HG03108 (cell line): ENCODE measurements at regions not wholly inside any gene's neighbourhood (a gene's known extent, or its start where the extent isn't known, plus 50 kb on each side); places are given as distances from the start of the nearest gene placed in this dataset.

Experiments used
- ATAC-seq: cut with Tn5 transposase; IDR thresholded peaks from one replicate; pipeline ENCODE4 v1.9.1; 2021; ENCODE audit warnings: moderate library complexity; ENCODE audit not compliant: unreplicated experiment

DNA sequence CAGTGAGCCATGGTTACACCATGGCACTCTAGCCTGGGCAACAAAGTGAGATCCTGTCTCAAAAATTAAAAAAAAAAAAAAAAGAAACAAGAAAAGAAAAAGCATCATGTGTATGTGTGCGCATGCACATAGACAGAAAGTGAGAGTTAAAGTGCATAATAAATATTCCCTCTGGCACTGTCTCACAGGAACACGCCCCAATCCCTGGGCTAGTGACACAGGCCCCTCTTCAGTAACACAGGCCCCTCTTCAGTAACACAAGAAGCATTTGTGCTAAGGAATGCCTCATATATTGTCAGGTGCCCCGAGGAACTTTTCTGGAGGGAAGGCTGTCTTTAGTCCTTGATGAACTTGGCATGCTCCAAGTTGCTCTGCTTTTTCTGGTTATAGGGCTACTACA, 57.5 kb downstream of the RPL27A start:
- ATAC-seq = no peak

DNA sequence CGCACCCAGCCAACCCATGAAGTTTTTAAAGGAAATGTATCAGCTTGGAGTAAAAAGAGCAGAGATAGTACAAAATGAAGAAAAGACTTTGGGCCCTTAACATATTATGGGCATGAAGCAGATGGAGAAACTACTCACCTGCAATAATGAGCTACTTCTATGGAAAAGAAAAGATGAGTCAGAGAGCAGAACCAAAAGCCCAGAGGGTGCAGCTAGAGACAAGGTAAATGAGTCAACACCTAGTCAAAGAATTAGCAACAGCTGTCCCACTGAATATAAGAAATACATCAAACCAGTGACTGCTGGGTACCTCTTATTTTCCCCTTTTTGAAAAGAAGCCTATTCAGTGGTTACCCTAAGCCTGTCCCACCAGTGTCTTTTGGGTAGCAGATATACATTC, 61.8 kb downstream of the RPL27A start:
- ATAC-seq = no peak

DNA sequence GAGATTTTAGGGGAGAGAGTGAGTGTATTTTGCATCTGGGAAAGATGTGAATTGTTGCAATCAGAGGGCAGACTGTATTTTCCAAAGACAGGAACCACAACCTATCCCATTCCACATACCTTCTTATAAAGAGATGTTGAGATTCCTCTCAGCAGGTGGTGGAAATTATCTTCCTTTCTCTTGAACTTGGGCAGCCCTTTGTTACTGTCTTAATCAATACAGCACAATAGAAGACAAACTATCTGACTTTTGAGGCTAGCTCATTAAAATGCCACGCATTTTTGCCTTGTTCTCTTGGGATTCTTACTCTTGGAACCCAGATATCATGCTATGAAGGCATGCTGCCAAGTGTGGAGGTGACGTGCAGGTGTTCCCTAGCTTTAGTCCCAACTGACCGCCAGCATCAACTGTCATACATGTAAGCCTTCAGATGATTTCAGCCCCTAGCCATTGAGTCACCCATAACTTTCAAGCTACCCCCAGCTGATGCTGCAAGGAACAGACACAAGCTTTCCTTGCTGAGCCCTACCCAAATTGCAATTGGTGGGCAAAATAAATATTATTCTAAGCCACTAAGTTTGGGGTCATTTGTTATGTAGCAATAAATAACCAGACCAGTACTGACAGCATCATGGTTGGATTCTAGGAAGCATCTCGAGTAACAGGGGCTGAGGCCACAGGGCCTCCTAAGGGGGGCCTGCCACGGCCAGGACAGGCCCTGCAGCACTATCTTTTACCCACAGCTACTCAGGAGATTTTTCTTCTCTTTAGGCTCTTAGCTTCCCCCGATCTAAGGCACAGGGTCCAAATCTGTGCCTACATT, 63.0 kb downstream of the RPL27A start:
- no peak for ATAC-seq

DNA sequence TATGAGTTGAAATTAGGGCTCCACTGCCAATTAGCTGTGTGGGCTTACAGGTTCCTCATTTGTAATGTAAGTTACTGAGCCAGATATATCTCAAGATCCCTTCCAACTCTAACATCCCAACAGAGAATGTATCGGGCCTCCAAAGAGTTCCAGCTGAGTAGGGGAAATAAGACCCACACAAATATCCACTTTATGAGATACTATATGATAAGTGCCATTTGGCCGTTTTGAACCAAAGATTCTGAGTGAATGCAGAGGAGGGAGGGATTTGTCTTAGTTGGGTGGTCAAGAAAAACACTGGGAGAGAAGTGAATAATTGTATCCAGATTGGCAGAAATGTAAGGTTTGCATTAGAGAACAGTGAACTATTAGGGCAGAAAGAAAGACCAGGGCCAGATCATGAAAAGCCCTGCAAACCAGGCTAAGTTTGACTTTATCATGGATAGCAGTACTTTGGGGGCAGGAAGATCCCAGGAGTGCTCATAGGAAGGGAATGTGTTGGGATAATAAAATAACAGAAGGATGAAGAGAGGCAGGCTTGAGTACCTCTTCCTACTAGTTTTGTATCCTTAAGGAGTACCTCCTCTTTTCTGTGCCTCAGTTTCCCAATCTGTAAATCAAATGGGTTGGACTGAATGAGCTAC, 63.9 kb downstream of the RPL27A start:
- no peak for ATAC-seq

DNA sequence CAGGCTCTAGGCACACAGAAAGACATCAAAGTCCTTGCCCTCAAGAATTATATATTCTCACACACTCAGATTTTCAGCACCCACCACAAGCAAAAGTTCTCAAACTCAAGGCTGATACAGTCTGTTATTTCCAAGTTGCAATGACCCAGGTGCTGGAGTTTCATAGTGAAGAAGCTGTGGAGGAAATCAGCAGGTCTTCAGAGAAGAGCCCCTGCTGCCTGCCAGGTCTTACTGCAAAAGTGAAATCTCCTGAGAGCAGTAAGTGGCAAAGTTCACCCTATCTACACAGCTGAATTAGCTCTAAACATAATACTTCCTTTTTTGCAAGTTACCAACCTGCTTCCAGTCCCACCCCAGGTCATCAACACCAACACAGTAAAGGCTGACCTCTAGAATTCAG, 64.6 kb downstream of the RPL27A start:
- no peak for ATAC-seq

DNA sequence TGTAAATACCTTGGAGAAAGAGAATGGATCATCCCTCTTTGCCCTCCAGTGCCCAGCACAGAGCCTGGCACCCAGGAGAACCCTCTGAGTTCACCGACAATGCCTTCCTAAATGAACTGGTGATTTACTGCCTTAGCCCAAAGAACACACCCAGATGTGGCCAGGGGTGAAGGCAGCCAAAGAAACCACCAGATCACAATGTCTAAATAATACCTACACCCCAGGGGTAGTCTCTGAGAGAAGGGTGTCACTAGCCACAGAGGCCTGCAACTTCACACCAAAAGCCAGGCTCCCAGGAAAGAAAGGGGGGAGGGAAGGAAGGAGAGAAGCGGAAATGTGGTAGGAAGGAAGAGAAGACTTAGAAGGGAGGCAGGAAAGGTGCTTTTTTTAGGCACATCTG, 65.7 kb downstream of the RPL27A start:
- ATAC-seq = no peak

DNA sequence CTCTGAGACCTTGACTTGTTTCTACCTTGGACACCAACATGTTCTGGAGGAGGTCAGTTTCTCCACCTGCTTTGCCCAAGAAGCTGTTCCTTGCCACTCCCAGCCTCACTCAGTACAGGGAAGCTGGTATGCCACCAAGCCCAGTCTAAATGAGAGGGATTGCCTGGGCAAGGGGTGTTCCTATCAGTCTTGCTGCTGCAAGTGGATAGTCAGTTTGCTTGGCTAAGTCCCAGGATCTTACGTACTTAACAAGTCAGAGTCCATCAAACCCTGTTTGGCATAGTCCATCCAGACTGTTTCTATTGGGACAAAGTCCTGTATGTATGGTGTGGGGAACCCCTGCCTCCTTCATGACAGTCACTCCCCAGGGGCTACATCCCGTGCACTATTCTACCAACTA, 66.6 kb downstream of the RPL27A start:
- ATAC-seq = no peak

DNA sequence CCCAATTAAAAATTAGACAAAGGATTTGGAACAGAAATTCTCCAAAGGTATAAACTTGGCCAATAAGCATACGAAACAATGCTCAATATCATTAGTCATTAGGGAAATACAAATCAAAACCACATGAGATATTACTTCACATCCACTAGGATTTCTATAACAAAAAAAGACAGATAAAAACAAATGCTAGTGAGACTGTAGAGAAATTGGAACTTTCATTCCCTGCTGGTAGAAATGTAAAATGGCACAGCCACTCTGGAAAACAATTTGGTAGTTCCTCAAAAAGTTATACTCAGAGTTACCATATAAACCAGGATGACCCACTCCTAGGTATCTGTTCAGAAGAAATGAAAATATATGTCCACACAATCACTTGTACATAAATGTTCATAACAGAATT, 71.6 kb downstream of the RPL27A start:
- no peak for ATAC-seq

DNA sequence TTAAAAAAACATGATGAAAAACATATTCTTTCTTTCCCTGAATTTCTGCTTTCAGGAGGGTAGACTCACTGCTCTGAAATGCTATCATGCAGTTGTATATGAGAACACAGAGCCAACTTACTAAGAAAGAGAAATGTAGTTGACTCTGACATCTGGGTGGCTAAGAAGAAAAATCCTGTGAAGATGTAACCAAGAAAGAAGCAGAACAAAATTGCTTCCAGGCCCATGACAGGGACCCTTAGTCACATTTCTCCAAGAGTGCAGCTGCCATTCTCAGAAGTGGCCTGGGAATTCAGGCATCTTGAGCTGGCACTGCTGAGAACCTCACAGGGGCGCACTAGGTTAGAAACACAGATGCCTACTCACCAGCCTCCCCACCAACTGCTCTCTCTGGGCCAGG, 73.6 kb downstream of the RPL27A start:
- ATAC-seq = no peak

DNA sequence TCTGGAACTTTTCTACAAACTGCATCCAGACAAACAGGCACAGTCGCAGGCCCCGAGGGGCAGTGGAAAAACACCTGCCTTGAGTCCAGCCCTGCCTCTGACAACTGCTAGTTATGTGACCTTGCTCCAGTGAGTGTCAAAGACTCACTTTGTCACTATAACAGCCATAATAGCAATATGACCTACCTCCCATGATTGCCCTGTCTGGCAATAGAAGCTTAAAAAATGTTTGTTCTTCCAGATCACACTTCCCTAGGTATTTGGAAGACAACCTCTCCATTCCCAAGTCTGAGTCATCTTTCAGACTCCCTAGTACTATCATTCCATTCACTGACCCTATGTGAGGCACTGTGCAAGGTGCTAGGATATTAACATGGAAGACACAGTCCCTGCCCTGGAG, 74.5 kb downstream of the RPL27A start:
- no peak for ATAC-seq

DNA sequence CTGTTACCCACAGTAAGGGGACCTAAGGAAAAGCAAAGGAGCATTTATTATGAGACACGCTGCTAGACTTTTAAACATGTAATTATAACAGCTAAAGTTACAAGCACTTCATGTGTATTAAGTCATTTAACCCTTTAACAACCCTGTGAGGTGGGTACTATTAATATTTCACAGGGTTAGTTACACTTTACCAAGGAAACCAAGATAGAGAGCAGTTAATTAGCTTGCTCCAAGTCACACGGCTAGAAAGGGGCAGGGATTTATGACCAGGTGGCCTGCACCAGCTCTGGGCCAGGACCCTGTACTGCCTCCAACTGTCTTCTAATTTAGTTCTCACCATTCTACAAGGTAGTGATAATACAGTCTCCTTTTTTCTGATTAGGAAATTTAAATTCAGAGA, 74.9 kb downstream of the RPL27A start:
- ATAC-seq = no peak

DNA sequence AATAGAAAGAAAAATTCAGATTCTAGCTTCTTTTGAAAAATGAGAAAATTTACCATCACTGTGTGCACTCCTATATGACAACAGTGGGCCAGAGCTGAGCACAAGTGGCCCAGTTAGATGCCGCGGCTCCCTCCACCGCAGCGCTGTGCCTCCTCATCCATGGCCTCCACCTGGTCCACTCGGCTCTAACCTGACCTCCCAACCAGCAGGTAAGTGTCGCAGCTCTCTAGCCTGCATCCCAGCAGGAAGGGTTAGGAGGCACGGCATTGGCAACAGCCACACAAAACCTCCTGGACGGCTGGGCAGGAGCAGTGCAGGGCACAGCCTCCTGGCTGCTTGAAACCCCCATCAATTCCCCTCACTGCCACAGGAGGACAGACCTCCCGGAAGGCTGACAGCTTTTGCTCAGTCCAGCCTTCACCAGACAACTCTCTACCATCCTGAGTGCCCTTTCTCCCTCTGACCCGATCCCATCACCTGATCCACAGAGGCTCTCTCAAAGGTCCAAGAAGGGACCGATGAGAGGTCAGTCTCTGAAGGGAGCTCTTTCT, 76.1 kb downstream of the RPL27A start:
- no peak for ATAC-seq

DNA sequence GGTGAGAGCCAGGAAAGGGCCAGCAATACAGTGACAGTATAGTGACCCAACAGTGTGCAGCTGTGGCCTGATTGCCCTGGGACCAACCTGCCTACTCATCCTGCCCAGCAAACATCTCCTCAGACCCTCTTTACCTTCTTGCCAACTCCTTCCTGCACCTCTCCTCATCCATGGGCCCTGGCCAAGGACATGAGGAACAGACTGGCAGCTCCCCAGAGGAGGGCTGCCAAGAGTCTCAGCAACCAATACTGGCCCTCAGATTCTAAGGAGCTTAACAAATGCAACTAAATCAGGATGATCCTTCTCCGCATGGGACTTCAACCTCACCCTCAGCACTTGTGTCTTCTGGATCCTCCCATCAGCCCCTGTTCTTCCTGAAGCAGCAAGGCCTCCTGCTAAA, 77.0 kb downstream of the RPL27A start:
- no peak for ATAC-seq

DNA sequence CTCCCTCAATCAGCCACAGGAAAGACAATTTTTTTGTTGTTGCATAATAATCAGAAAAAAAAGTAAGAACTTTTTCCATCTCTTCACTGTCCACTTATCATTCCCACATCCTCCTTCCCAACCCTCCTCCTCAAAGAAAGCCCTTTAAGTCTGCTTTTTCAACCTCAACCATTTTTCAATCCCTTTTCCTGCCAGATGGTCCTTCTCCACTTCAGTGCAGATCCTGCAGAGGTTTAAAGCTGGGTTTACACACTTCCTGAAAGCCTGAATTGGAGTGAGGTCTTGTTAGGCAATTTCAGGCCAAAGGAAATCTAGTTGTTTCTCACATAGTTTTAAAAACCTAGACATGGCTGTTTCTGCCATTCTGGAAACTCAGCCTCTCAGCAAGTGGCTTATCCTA, 78.3 kb downstream of the RPL27A start:
- ATAC-seq = no peak

DNA sequence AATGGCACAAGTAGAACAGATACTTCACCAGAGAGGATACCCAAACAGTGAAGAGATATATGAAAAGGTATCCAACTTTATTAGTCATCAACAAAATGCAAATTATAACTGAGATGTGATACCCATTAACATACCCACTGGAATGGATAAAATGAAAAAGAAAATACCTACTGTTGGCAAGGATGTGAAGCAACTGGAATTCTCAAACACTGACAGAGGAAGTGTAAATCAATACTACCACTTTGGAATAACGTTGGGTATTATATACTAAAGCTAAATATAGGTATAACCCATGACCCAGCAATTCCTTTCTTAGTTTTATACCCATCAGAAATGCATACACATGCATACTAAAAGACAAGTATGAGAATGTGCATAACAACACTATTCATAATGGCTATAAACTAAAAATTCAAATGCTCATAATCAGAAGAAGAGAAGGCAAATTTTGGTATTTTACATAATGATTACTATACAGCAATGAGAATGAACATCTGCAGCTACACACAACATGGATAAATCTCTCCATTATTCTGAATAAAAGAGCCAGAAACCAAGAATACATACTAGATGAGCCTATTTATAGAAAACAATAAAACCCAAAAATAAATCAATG, 80.6 kb downstream of the RPL27A start:
- ATAC-seq = no peak

DNA sequence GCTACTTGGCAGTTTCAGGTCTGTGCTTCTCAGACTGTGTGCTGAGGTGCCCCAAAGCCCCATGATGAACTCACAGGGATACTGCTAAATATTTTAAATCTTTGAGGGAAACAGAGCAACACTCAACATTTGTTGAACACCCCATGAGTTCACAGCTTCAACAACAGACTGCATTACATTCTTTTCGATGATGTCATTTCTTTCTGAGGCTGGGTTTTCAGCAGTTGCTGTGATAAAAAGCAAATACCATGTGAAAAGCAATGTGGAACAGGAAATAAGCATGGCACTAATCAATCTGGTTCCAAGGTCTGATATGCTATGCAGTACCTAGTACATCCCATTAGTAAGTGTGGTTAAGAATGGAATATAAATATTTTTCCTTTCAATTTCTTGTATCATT, 82.7 kb downstream of the RPL27A start:
- ATAC-seq = no peak

DNA sequence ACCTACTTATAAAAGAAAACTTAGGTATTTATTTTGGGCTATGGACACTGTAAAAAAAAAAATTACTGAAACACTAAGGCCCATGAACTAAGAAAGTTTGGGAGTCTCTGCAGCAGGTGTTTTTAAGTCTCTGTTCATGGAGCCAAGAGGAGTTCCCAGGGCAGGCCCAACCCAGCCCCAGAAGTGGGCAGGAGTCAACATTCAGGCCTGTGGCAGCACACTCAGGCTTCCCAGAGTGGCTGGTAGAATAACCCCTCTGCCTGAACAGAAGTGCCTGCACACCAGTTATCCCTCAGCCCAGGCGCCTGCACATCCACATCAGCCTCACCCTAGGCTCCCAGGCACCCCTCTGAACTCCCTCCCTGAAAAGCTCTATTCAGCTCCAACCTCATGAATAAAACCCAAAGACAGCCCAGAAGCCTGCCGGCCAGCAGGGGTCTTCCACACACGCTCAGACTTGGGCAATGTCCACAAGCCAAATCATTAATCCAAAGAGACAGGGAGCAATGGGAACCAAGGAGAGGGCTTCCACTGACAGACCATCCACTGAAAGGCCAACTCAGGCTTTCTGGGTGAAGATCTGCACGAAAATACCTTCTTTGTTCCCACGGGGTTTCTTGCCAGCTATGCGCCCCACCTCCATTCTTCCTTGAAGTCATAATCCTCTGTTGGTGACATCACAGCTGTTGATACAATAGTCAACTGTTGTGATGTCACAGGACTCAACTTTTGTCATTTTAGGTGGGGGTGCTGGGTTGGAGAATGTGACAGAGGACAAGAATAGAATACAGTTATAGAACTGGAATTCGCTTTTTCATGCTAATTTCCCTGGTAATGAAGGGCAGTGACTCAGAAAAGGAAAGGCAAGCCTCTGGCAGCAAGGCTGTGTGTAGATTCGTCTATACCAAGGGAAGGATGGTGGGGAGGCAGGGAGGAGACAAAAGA, 83.7 kb downstream of the RPL27A start:
- ATAC-seq = no peak

DNA sequence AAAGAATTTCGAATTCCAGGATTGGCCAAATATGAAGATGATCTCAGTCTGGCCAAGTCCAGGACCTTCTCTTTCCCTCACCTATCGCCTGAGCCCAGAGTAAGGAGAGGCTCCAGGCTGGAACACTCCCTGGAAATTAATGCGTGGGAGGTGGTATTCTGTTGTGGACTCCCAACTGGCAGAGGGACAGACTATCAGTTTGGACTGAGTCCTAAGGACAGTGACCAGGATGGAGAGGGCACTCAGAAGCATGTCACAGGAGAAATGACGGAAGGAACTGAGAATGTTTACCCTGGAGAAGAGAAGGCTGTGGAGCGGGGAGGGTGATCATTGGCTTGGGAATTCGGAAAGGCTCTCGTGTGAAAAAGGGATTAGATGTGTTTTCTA, 84.4 kb downstream of the RPL27A start:
- no peak for ATAC-seq

DNA sequence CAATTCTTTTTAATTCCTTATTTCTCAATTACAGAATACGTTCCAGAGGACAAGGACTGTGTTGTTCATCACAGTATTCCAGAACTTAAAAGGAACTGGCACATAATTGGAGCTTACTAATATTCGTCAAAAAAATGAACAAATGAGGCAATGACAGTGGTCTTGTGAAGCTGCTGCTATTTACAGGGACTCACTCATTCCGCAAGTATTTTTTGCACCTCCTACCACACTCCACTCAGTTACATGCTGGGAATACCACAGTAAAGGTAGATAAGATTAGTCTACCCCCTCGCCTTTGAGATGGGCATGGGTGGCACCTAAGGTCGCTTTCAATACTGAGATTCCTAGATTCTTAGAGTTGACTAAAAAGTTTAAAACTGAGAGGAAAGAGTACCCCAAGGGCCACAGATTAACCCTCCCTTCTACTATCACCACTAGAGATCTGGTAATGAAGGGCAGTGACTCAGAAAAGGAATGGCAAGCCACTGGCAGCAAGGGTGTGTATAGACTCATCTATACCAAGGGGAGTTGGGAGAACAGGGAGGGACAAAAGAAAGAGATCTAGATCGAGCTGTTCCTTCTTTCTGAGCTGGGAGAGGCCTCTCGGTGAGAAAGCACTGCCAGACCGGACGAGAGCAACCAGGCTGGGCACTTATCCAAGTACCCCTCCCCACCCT, 85.0 kb downstream of the RPL27A start:
- no peak for ATAC-seq

DNA sequence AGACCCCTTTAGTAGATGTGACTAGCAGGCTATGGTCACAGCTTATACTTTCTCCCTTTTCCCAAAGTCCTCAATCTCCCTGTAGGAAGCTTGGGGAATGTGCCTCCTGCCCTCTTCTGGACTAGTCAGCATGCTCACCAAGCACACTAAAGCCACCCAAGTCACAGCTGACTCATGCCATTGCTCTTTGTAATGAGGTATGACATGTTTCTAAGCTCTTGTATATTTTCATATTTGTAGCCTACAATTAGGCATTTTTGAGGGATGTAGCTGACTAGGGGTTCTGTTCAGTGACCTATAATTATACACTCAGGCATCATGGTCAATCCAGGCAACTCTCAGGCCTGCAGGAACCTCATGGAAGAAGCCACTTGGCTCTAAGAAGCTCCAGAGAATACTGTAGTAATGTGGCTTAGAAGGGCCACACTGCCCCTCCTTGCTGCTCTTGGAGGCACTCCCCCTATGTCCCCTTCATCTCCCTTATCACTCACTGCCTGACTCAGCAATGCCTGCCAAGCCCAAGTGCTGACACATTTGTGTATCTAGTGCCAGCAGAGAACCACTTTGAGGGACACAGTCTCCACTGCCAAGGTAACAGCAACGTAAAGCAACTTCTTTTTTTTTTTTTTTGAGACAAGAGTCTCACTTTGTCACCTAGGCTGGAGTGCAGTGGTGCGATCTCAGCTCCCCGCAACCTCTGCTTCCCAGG, 86.2 kb downstream of the RPL27A start:
- no peak for ATAC-seq
